Fibroblast of skin of scalp (primary cell): ENCODE measurements at regions not wholly inside any gene's neighbourhood (a gene's known extent, or its start where the extent isn't known, plus 50 kb on each side); places are given as distances from the start of the nearest gene placed in this dataset.

Source experiments
- DNase-seq: peaks from one replicate; pipeline ENCODE4 v3.0.0-alpha.2; 2013

DNA sequence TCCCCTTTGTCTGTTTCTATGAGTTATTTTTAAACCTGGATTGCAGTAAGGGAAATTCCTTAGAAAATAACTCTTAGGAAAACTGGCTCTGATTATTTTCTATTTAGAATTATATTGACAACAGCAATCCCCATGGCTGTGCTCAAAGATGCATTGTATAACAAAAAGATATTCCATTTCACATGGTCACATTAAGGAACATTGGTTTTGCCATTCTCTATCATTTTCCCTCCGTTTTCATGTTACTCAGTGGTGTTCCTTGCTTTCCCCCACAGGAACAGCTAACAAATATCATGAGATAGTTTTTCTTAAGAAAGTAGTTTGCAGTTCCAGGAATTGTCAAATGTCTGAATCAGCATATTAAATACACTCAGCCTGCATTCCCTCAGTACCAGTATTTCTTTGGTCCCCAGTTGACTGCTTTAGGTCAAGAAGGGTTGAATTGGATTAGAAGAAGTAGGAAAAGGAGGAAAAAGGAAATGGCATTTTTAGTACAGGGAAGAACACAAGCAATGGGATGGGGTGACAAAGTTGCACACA lies 436.7 kb downstream of the TNS3 start:
- DNase-seq: no peak

DNA sequence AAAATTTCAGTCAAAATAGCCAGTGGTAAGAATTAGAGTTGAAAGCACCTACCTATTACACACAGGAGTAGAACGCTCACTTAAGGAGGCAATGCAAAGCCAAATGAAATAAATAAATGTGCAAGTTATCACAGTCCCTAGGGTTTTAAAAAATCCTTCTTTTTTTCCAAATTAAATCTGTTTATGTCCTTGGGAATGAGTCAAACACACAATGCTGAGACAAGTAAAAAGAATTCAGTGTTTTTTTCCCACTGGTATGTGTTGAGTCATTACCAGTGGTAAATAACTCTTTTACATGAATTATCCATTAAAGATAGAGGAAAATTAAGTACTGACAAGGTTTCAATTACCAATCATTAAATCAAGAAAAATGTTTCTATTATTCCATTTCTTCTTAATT lies 438.6 kb downstream of the TNS3 start:
- DNase-seq: peak; percentile 86

DNA sequence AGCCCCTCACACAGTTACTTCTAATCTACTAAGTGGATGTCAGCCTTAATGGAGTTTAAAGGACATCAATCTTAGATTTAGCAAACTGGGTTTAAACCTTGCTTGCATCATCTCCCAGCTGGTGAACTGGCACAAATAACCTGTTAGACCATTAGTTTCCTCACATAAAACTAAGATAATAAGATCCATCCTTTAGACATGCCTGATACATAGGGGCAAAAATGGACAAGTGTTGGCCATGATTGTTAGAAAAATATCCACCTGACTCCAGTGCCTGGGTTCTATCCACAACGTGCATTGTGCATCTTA lies 439.1 kb downstream of the TNS3 start:
- DNase-seq: no peak

DNA sequence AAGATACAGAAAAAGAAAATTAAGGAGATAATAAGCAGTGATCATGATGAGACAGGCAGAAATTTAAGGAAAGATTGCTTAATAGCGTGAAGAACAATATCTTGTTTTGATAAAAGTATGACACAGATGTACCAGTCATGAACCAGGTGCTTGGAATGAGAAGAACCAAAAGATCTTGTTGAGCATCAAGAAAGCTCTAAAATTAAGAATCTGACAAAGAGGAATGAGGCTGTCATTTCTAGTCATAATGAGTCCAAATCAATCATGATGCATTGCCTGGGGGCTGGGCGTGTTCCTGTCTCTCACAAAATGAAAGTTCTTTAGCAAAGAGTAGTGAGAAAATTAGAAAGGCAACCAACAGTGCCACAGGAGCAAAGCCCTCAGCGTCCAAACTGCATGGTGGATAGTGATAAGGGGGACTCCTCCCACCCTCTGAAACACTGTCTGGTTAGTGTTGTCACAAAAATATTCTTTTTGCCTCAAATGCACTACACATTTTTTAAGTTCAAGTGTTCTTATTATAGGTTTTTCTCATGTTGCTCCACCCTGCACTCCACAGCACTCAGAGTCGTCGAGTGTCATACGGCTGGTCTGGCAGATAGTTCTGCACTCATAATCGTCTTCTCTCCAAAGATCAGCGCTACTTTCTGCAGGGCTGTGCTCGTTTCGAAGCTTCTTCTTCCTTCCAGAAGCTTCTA lies 439.6 kb downstream of the TNS3 start:
- DNase-seq: no peak

DNA sequence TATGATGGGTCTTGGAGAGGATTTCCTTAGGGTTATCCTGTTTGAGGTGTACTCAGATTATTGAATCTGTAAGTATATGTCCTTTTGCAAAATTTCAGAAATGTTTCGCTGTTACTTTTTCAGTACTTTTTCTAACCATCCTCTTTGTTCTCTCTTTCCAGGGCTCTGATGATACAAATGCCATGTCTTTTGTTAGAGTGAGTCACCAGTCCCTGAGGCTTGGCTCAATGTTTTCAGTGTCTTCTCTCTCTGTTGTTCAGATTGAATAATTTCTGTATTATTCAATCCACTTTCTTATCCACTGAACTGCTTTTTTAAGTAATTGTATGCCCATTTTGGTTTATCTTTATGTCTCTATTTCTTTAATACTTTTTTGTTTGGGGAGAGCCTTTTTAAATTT lies 449.4 kb downstream of the TNS3 start:
- DNase-seq: peak; percentile 34

DNA sequence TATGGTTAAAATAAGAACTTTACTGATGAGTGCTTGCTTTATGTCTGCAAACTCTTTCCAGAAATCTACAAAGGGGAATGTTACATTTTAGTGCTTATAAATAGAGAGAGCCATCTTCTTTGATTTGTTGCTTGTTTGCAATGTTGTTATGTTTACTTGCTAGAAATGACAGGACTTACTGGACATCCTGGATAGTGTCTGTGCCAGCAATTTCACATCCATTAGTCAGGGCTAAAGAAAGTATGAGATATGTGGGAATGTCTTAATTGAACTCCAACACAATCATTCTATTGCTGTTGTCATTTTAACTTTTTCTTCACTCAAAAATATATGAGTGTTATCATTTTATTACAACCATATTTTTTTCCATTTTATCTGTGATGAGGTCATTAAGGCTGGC lies 453.2 kb downstream of the TNS3 start:
- no peak for DNase-seq

DNA sequence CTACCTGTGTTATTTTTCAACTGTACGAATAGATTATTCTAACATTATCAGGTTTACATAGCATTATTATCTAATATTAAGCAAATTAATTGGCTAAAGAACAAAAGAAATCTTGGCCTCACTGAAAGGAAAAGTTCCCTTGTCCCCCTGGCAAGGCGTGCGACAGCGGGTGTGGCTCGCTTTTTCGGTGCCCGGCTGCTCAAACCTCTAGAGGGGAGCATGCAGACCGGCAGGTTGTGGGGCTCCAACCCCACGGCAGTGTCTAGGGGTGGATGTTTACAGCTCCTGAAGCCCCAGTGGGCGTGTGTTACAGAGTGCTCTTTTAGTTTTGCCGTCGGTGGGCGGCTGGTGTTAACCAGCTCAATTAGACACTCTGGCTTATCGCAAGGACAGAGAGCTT lies 456.4 kb downstream of the TNS3 start:
- no peak for DNase-seq

DNA sequence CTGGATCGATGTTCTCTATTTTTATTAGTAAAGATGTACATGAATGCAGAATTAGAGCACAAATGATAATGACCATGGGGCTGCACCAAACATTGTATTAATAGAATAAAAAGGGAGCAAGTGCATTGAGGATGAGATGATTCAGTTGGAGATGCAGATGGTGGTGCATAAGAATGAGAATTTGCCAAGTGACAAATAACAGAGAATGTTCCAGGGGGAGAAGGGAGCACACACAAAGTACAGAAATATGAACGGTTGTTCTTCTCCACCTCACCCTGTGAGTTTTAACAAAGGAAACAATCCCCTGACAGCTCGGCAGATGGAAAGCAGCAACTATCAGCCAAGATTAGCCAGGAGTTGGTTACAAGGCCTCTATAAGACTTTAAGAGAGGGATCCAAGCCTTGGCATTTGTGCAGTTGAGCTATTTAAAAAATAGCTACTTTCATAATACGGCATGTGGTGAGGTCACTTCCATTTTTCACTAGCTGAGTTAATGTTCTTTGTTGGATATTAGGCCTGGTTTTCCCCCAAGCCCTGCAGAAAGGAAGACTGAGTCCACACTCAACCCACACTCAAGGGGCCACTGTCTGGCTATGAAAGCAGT lies 462.5 kb downstream of the TNS3 start:
- no peak for DNase-seq

DNA sequence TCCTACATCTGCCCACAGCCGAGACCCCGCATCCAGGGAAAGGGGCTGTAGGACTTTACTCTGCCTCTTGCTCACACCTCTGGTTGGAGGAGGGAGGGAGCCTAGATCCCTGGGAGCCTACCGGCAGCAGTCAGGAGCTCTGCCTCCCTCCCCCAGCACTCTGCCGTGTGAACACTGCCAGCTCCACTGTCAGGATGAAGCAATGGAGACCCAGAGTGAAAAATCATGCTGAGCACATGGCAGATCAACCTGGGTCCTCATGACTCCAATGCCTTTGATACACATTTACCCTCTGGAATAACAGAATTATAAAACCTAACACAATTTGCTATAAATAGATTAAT lies 477.7 kb downstream of the TNS3 start:
- no peak for DNase-seq

DNA sequence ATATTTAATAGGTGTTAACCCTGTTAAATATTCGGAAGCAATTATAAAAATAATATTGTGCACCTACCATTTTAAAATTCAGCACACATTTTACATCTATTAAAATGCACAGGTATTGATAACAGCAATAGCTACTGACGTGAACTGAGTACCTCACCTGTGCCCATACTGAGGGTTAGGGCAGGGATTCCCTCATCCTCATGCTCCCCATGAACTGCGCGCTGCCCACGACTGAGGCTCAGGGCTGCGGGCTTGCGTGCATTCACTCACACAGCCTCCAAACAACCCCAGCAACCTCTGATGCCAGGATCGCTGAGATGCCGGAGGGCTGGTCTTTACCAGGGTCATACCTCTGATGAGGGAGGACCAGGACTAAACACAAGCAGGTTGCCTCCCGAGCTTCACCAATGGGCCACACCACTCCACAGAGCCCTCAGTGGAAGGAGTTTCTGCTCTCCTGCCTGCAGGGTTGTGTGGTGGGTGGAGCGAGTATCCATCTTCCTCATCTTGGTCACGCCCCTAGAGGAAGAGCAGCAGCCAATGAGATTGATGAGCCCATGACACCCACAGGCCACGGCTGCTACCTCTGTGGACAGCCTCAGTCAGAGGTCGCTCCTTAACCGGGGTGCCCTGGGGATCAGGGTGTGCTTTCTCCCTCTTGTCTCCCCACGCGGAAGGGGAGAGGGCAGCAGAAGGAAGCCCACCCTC lies 478.3 kb downstream of the TNS3 start:
- DNase-seq: no peak

DNA sequence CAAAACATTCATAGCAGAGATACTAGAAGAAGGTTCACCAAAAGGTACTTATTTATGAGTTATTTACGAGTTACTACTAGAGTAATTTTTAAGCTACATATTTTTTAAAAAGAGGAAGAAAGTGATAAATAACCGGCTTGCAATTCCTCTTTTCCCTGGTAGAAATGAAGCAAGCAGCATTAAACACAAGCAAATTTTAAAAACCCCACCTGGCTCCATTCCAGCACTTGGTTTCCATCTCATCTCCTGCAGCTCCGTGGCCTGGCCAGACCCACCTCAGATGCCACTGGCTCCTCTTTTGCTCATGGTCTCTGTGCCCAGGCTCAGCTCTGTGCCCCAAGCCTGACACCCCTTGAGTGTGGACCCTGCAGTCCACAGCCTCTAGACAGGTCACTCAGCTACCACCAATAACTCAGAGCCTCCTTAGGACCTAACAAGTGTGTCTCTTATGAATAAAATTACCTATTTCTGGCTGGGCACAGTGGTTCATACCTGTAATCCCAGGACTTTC lies 479.5 kb downstream of the TNS3 start:
- no peak for DNase-seq

DNA sequence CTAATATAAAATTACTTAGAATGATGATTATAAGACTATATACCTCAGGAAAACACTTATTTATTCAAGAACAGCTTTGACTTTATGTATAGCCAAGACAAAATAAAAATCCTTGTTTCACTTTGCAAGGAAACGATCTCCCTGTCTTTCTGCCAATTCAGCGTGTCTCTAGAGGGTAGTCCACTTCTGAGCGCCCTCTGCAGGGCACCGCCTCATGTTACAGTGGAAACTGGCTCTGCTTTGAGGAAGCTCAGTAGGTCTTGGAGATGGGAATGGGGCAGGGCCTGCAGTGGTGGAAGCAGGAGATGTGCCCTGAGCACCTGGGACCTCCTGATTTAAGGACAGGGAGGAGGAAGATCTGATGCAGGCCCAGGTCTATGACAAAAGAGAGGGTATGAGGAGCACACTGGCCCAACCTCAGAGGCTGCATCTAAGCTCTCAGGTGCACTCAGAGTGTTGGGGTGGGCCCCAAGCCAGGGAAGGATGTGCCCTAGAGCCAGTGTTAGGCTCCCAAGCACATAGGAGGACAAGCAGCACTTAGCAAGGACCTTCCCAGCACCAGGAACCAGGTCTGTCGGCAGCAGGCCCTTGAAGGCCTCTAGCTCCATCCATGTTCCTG lies 481.0 kb downstream of the TNS3 start:
- peak; percentile 74 for DNase-seq

DNA sequence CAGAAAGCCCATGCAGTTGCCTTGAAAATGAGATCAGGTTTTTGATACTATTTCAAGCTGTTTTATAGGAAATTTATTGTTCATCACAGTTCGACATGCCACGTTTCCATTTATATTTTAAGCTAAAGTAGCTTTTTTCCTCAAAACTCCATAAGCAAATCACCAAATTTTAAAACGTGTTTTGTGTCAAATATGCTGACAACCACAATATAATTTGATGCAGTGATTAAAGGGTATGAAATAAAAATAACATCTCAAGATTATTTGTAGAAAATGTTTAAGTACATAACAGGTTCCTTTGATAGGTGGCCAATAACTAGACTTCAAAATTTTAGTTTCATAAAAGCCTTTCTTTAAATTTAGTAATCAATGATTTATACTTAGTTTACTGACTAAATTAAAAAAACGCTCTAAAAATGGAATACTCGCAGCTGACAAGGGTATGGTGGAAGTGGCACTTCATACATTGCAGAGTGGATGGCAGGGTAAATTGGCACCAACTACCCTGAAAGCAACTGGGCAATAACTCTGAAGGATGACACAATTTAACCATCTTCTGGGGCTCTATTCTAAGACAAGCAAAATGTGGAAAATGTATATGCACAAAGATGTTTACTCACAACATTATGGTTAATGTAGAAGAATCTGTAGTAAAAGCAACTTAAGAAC lies 481.6 kb downstream of the TNS3 start:
- no peak for DNase-seq

DNA sequence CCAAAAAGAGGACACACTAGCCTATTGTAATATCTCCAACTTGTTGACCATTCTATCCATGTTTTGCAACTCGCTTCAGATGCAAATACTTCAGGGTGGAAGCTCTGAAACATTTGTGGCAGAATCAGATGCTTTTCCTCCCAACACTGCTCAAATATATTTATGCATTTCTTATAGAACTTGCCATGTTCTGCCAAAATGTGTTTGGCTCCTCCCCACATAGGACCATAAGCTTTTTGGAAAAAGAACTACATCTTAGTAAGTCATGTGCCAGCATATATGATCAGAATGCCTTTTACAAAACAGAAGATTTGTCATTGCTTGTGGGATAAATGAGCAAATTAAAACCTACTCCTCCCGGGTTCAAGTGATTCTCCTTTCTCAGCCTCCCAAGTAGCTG lies 484.5 kb downstream of the TNS3 start:
- no peak for DNase-seq

DNA sequence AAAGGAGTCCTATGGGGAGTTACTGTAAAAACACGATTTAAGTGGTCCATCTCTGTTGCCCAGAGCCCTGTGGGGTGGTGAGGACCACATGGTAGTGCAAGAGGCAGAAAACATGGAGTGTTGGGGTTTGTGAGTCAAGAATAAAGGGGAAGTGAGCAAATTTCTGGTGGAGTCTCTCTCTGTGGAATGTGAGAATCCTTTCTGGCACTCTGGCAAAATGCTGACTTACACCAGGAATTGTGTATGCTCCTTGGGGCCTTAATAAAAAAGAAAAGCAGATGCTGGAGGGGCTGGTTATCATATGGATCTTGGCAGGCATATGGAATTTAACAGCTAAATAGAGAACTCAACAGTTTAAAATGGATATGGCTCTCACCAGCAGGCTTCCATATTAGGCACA lies 486.0 kb downstream of the TNS3 start:
- DNase-seq: peak; percentile 98

DNA sequence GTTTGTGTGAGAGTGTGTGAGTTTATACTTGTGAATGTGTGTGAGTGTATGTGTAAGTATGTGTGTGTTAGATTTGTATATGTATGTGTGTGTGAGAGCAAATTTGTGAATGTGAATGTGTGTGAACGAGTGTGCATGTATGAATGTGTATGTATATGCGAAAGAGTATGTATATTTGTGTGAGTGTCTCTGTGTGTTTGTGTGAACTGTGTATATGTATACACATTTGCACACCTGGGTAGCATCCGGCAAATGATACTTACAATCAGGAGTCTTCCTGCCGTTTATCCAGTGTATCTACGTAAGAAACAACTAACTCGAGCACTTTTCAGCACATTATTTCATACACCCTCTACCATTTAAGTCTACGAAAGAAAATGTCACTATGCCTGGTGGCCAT lies 487.4 kb downstream of the TNS3 start:
- DNase-seq: no peak

DNA sequence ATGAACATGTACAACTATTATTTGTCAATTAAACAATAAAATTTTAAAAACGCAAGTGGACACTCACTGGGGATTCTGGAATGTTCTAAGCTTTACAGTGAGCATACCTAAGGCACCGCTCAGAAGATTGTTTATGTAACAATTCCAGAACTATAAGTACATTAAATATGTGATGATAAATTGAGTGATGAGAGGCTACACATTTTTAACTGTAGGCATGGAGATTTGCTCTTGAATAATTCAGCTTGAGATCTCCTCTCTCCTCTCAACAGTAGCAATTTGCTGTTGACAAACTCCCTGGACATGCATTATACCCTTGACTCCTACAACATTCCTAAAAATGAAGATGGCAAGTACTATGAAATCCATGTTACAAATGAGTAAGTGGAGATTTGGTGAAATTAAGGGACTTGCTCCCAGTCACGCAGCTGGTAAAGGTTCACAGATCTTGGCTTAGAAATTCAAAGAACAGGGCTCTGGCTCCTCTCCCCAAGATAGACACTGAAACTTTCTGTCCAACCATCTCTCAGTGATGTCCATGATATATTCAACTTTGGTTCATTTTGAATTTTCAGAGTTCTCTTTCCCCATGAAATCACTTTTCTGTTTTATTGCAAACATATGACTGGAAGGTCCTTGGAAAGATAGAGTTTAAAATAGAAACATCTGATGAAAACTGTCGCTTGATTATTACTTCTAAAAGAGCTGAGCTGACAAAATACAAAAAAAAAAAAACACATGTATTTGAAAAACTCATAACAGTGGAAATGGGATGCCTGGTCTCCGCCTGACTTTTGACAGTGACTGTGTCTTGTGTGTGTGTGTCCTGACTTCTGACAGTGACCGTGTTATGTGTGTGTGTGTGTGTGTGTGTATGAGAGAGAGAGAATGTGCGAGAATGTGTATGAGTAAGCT lies 488.3 kb downstream of the TNS3 start:
- peak; percentile 93 for DNase-seq

DNA sequence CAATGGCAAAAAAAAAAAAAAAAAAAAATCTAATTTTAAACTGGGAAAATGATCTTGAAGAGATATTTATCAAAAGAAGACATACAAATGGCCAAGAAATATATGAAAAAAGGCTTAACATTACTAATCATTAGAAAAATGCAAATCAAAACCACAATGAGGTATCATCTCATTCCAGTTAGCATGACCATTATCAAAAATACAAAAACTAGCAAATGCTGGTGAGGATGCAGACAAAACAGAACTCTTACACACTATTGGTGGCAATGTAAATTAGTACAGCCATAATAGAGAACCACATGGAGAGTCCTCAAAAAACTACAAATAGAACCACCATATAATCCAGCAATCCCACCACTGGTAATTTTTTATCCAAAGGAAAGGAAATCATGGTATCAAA lies 489.6 kb downstream of the TNS3 start:
- peak; percentile 65 for DNase-seq

DNA sequence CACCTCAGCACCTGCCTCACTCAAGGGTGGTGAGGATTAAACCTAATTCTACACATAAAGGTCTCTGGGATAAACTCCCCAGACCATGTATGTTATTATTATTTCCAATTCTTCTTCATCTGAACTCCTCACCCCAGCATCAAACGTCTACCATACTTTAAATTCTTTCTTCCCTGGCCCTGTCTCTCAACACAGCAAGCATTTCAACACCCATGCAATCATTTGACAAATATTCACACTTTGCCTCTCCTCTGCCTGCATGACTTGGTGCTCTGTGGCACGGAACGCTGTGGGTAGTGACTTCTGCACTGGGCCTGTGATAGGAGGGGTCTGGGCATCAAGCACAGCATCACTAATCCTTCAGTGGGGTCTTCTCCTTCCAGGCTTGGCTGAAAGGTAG lies 490.8 kb downstream of the TNS3 start:
- peak; percentile 93 for DNase-seq

DNA sequence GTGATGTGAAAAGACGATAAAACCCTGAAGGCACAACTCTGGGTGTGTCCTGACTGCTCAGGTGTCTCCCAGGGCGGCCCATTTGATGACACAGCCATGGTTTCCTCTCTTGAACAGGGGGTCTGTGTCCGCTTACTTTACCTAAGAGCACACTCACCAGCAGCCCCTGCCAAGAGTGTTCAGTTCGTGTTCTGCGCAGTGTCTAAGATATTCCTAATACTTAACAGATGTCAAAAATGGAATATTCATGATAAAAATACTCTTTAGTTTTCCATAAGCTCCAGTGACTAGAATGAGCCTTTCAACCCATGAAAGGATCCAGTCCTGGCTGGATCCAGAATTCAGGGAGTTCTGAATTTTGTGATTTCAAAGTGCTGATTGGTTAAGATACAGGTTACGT lies 492.4 kb downstream of the TNS3 start:
- no peak for DNase-seq

DNA sequence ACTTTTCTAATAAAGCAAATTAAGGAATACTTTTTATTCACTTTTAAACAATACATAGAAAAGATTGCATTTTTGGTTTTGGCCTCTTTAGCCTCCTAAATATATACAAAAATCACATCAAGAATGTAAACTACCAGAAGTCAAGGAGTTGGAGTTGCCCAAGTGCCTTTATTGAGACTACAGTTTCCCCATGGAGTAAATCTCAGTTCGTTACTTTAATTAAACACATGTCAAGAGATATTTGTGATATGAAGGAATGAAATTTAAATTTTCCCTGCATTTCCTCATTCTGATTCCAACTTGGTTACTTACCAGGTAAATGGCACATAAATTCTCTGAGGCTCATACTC lies 492.9 kb downstream of the TNS3 start:
- DNase-seq: no peak
